GM21737 (cell line): ENCODE measurements at regions not wholly inside any gene's neighbourhood (a gene's known extent, or its start where the extent isn't known, plus 50 kb on each side); places are given as distances from the start of the nearest gene placed in this dataset.
"Not testable (repeated sequence)": the region's sequence is repeated elsewhere in the genome, so short reads cannot be mapped to it uniquely, and the experiment has no call there.

Source experiments
- ATAC-seq: cut with Tn5 transposase; IDR thresholded peaks from one replicate; pipeline ENCODE4 v1.9.1; 2021; ENCODE audit warnings: mild to moderate bottlenecking, moderate library complexity; ENCODE audit not compliant: unreplicated experiment

- ATAC-seq, result no peak
Measured at GRCh38 chr7:123324283-123324682, 124.5 kb upstream of the SLC13A1 start.

GRCh38 chr7:123323689-123324088 is 123.9 kb upstream of the SLC13A1 start:
- ATAC-seq, result no peak

- not testable (repeated sequence) for ATAC-seq
Measured at GRCh38 chr7:123321578-123321977, 121.8 kb upstream of the SLC13A1 start.

GRCh38 chr7:123319911-123320310 is 120.1 kb upstream of the SLC13A1 start:
- no peak for ATAC-seq

- ATAC-seq, result no peak
Measured at GRCh38 chr7:123314886-123315285, 115.1 kb upstream of the SLC13A1 start.

- ATAC-seq, result no peak
Measured at GRCh38 chr7:123308254-123308951, 108.6 kb upstream of the SLC13A1 start.

GRCh38 chr7:123305840-123306375 is 106.1 kb upstream of the SLC13A1 start:
- no peak for ATAC-seq

GRCh38 chr7:123303926-123304325 is 104.2 kb upstream of the SLC13A1 start:
- no peak for ATAC-seq

- ATAC-seq, result no peak
Measured at GRCh38 chr7:123296965-123297364, 97.2 kb upstream of the SLC13A1 start.

- no peak for ATAC-seq
Measured at GRCh38 chr7:123293710-123294109, 93.9 kb upstream of the SLC13A1 start.

- no peak for ATAC-seq
Measured at GRCh38 chr7:123292227-123292626, 92.5 kb upstream of the SLC13A1 start.

GRCh38 chr7:123289200-123289599 is 89.4 kb upstream of the SLC13A1 start:
- ATAC-seq, result no peak

- no peak for ATAC-seq
Measured at GRCh38 chr7:123285076-123285700, 85.4 kb upstream of the SLC13A1 start.

- no peak for ATAC-seq
Measured at GRCh38 chr7:123283373-123283772, 83.6 kb upstream of the SLC13A1 start.

GRCh38 chr7:123282181-123282580 is 82.4 kb upstream of the SLC13A1 start:
- ATAC-seq, result no peak

GRCh38 chr7:123279949-123280348 is 80.2 kb upstream of the SLC13A1 start:
- ATAC-seq, result no peak

GRCh38 chr7:123275036-123275753 is 75.4 kb upstream of the SLC13A1 start:
- ATAC-seq, result no peak

- no peak for ATAC-seq
Measured at GRCh38 chr7:123273185-123273584, 73.4 kb upstream of the SLC13A1 start.

- no peak for ATAC-seq
Measured at GRCh38 chr7:123271856-123272255, 72.1 kb upstream of the SLC13A1 start.

GRCh38 chr7:123271231-123271630 is 71.5 kb upstream of the SLC13A1 start:
- ATAC-seq, result no peak

- no peak for ATAC-seq
Measured at GRCh38 chr7:123270570-123270969, 70.8 kb upstream of the SLC13A1 start.

GRCh38 chr7:123265853-123266252 is 66.1 kb upstream of the SLC13A1 start:
- ATAC-seq, result no peak
